ENCODE measurements at regions not wholly inside any gene's neighbourhood (a gene's known extent, or its start where the extent isn't known, plus 50 kb on each side); places are given as distances from the start of the nearest gene placed in this dataset.

DNA sequence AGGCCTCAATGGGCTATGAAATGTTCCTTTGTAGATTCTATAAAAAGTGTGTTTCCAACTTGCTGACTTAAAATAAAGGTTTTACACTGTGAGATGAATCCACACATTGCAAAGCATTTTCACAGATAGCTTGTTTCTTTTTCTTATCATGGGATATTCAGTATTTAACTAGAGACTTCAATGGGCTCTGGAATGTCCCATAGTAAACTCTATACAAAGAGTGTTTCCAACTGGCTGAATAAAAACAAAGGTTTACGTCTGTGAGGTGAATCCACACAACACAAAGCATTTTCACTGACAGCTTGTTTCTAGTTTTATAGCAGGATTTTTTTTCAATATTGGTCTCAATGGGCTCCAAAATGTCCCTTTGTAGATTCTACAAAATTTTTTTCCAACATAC, 550.1 kb downstream of the KCNJ18 start:
- no peak for TF ChIP-seq JUNB (IDR thresholded peaks at IDR 0.05; ENCODE audit: unreplicated experiment)
- TF ChIP-seq ZNF331 (CRISPR knock-in tag; IDR thresholded peaks at IDR 0.05; ENCODE audit: low read depth): no peak
- no peak for TF ChIP-seq EZH2 (IDR thresholded peaks at IDR 0.05; ENCODE audit: low read depth, unreplicated experiment)
- TF ChIP-seq, protein P1, sequence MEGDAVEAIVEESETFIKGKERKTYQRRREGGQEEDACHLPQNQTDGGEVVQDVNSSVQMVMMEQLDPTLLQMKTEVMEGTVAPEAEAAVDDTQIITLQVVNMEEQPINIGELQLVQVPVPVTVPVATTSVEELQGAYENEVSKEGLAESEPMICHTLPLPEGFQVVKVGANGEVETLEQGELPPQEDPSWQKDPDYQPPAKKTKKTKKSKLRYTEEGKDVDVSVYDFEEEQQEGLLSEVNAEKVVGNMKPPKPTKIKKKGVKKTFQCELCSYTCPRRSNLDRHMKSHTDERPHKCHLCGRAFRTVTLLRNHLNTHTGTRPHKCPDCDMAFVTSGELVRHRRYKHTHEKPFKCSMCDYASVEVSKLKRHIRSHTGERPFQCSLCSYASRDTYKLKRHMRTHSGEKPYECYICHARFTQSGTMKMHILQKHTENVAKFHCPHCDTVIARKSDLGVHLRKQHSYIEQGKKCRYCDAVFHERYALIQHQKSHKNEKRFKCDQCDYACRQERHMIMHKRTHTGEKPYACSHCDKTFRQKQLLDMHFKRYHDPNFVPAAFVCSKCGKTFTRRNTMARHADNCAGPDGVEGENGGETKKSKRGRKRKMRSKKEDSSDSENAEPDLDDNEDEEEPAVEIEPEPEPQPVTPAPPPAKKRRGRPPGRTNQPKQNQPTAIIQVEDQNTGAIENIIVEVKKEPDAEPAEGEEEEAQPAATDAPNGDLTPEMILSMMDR (conservative IDR thresholded peaks at IDR 0.05; ENCODE audit: low read depth in 2 of 2): no peak
- no peak for TF ChIP-seq CREB1 (CRISPR knock-in tag; IDR thresholded peaks at IDR 0.05; ENCODE audit: low read depth)
- no peak for TF ChIP-seq EZH2phosphoT487 (IDR thresholded peaks at IDR 0.05; ENCODE audit: unreplicated experiment)
- TF ChIP-seq, protein P2, sequence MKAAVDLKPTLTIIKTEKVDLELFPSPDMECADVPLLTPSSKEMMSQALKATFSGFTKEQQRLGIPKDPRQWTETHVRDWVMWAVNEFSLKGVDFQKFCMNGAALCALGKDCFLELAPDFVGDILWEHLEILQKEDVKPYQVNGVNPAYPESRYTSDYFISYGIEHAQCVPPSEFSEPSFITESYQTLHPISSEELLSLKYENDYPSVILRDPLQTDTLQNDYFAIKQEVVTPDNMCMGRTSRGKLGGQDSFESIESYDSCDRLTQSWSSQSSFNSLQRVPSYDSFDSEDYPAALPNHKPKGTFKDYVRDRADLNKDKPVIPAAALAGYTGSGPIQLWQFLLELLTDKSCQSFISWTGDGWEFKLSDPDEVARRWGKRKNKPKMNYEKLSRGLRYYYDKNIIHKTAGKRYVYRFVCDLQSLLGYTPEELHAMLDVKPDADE (IDR thresholded peaks at IDR 0.05): no peak
- TF ChIP-seq POLR2AphosphoS5 (IDR thresholded peaks at IDR 0.05; ENCODE audit: low read depth): no peak
- TF ChIP-seq, protein P3, sequence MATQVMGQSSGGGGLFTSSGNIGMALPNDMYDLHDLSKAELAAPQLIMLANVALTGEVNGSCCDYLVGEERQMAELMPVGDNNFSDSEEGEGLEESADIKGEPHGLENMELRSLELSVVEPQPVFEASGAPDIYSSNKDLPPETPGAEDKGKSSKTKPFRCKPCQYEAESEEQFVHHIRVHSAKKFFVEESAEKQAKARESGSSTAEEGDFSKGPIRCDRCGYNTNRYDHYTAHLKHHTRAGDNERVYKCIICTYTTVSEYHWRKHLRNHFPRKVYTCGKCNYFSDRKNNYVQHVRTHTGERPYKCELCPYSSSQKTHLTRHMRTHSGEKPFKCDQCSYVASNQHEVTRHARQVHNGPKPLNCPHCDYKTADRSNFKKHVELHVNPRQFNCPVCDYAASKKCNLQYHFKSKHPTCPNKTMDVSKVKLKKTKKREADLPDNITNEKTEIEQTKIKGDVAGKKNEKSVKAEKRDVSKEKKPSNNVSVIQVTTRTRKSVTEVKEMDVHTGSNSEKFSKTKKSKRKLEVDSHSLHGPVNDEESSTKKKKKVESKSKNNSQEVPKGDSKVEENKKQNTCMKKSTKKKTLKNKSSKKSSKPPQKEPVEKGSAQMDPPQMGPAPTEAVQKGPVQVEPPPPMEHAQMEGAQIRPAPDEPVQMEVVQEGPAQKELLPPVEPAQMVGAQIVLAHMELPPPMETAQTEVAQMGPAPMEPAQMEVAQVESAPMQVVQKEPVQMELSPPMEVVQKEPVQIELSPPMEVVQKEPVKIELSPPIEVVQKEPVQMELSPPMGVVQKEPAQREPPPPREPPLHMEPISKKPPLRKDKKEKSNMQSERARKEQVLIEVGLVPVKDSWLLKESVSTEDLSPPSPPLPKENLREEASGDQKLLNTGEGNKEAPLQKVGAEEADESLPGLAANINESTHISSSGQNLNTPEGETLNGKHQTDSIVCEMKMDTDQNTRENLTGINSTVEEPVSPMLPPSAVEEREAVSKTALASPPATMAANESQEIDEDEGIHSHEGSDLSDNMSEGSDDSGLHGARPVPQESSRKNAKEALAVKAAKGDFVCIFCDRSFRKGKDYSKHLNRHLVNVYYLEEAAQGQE (IDR thresholded peaks at IDR 0.05; ENCODE audit: unreplicated experiment): no peak
- TF ChIP-seq STAT1 (IDR thresholded peaks at IDR 0.05; ENCODE audit: unreplicated experiment): no peak
- TF ChIP-seq, protein P4, sequence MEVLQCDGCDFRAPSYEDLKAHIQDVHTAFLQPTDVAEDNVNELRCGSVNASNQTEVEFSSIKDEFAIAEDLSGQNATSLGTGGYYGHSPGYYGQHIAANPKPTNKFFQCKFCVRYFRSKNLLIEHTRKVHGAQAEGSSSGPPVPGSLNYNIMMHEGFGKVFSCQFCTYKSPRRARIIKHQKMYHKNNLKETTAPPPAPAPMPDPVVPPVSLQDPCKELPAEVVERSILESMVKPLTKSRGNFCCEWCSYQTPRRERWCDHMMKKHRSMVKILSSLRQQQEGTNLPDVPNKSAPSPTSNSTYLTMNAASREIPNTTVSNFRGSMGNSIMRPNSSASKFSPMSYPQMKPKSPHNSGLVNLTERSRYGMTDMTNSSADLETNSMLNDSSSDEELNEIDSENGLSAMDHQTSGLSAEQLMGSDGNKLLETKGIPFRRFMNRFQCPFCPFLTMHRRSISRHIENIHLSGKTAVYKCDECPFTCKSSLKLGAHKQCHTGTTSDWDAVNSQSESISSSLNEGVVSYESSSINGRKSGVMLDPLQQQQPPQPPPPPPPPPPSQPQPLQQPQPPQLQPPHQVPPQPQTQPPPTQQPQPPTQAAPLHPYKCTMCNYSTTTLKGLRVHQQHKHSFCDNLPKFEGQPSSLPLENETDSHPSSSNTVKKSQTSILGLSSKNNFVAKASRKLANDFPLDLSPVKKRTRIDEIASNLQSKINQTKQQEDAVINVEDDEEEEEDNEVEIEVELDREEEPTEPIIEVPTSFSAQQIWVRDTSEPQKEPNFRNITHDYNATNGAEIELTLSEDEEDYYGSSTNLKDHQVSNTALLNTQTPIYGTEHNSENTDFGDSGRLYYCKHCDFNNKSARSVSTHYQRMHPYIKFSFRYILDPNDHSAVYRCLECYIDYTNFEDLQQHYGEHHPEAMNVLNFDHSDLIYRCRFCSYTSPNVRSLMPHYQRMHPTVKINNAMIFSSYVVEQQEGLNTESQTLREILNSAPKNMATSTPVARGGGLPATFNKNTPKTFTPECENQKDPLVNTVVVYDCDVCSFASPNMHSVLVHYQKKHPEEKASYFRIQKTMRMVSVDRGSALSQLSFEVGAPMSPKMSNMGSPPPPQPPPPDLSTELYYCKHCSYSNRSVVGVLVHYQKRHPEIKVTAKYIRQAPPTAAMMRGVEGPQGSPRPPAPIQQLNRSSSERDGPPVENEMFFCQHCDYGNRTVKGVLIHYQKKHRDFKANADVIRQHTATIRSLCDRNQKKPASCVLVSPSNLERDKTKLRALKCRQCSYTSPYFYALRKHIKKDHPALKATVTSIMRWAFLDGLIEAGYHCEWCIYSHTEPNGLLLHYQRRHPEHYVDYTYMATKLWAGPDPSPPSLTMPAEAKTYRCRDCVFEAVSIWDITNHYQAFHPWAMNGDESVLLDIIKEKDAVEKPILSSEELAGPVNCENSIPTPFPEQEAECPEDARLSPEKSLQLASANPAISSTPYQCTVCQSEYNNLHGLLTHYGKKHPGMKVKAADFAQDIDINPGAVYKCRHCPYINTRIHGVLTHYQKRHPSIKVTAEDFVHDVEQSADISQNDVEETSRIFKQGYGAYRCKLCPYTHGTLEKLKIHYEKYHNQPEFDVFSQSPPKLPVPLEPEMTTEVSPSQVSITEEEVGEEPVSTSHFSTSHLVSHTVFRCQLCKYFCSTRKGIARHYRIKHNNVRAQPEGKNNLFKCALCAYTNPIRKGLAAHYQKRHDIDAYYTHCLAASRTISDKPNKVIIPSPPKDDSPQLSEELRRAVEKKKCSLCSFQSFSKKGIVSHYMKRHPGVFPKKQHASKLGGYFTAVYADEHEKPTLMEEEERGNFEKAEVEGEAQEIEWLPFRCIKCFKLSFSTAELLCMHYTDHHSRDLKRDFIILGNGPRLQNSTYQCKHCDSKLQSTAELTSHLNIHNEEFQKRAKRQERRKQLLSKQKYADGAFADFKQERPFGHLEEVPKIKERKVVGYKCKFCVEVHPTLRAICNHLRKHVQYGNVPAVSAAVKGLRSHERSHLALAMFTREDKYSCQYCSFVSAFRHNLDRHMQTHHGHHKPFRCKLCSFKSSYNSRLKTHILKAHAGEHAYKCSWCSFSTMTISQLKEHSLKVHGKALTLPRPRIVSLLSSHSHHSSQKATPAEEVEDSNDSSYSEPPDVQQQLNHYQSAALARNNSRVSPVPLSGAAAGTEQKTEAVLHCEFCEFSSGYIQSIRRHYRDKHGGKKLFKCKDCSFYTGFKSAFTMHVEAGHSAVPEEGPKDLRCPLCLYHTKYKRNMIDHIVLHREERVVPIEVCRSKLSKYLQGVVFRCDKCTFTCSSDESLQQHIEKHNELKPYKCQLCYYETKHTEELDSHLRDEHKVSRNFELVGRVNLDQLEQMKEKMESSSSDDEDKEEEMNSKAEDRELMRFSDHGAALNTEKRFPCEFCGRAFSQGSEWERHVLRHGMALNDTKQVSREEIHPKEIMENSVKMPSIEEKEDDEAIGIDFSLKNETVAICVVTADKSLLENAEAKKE (CRISPR knock-in tag; IDR thresholded peaks at IDR 0.05): no peak
- TF ChIP-seq ZNF114 (CRISPR knock-in tag; IDR thresholded peaks at IDR 0.05): no peak
- TF ChIP-seq NANOG (IDR thresholded peaks at IDR 0.05; ENCODE audit: borderline replicate concordance): no peak
